ENCODE measurements at regions not wholly inside any gene's neighbourhood (a gene's known extent, or its start where the extent isn't known, plus 50 kb on each side); places are given as distances from the start of the nearest gene placed in this dataset.
A peak's percentile ranks its signal among the peaks of the same experiment; 100 is the strongest.
"Not testable (repeated sequence)": the region's sequence is repeated elsewhere in the genome, so short reads cannot be mapped to it uniquely, and the experiment has no call there.

DNA sequence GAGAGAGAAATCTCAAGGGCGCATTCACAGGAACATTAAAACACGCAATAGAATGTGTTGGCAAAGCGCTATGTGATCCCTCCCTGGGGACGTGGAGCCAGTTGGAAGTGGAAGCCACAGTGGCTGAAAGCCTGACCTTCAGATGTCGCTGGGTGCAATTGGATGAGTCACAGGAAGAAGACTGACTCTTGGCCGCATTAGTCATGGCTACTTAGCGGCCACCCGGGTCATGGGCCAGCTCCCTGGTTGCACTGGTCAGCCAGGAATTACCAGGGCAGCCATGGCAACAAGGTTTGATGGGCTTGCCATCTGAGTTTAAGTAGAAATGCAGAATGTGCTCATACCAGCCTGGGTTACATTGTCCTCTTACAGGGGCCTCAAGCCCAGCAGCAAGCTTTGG lies 231.2 kb upstream of the FRG2C start:
- DNase-seq (ENCODE audit: low spot score in 2 of 2); FAIRE-seq: not testable (repeated sequence)

DNA sequence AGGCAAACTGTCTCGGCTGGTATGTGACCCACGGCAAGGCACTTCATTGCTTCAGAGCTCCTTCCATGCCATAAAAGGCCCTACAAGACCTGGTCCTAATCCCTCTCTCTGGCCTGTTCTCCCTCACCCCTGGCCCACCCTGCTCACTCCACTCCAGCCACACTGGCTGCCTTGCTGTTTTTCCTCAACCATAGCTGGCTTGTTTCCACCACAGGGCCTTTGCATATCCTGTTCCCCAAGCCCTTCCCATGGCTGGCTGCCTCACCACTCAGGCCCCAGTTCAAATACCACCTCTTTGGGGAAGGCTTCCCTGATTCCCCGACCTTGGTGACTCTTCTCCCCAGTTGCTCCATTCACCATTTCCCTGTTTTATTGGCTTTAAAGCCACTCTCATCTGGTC lies 230.8 kb upstream of the FRG2C start:
- DNase-seq (ENCODE audit: low spot score in 2 of 2); FAIRE-seq: not testable (repeated sequence)

GRCh38 chr3:75434276-75434912 lies 229.7 kb upstream of the FRG2C start:
- not testable (repeated sequence) for FAIRE-seq; DNase-seq (ENCODE audit: low spot score in 2 of 2)

DNA sequence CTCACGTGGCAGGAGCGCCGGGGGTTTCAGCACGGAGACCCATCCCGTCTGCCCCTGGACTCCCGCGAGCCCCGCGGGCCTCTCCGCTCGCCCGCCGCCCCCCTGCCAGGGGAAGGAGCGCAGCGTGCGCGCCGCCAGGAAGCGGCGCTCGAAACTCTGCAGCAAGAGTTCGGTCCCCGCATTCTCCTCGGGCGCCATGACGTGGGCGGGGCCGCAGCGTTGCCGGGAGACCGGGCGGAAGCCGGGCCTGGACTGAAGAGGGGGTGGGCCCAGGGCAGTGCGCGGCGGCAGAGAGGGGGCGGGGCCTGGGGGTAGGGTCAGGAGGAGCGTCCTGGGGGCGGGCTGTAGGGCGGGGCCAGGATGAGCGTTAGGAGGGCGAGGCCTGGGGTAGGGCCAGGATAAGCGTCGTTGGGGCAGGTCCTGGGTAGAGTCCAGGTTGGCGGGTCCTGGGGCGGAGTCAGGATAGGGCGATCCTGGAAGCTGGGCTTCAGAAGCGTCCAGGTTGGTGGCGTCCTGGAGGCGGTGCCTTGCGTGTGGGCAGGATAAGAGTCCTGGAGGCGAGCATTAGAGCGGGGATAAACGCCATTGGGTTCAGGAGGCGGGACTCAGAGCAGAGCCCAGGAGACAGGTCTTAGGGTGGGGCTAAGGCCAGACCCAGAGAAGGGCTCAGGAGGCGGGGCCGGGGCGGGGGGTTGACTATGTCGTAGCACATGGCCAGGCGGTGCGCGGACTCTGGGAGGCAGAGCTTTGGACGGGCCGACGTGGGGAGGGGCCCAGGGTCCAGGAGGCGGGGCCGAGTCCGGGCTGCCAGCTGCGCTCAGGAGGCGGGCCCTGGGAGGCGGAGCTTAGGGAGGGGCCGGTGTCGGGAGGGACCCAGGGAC lies 229.0 kb upstream of the FRG2C start:
- FAIRE-seq, result not testable (repeated sequence)
- DNase-seq (ENCODE audit: low spot score in 2 of 2), result peak; percentile 89 to 90

GRCh38 chr3:75435794-75436400 lies 228.2 kb upstream of the FRG2C start:
- not testable (repeated sequence) for DNase-seq (ENCODE audit: low spot score in 2 of 2)

DNA sequence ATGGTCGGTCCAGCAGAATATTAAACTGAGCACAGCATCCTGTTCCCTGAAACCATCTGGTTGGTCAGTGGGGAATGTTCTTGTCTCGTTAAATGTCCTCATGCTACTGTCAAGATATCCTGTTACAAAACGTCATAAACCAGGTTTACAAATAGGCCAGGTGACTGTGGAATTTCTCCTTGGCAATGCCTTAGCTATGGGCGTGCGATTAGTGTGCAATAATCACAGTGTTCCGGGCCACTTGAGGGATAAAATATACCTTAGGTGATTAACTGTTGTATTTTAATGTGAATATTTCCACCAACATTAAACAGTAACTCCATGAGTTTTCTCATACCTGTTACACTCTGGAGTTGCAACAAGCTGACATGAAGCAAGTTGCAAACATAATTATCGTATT lies 223.1 kb upstream of the FRG2C start:
- FAIRE-seq; DNase-seq (ENCODE audit: low spot score in 2 of 2): not testable (repeated sequence)

More at GRCh38 chr3:75435794-75436400, 228.2 kb upstream of the FRG2C start:
- not testable (repeated sequence) for FAIRE-seq

DNA sequence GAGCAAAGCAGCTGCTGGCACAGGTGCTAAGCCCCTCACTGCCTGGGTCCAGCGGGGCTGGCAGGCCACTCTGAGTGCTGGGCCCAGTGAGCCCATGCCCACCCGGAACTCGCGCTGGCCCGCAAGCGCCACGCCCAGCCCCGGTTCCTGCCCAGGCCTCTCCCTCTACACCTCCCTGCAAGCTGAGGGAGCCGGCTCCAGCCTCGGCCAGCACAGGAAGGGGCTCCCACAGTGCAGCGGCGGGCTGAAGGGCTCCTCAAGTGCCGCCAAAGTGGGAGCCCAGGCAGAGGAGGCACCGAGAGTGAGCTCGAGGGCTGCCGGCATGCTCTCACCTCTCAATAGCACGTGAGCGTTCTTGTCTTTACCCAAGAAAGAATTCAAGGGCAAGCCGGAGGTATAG lies 219.5 kb upstream of the FRG2C start:
- not testable (repeated sequence) for FAIRE-seq; DNase-seq (ENCODE audit: low spot score in 2 of 2)

- DNase-seq (ENCODE audit: low spot score in 2 of 2); FAIRE-seq: not testable (repeated sequence)
Measured at GRCh38 chr3:75445234-75445633, 218.9 kb upstream of the FRG2C start.

DNA sequence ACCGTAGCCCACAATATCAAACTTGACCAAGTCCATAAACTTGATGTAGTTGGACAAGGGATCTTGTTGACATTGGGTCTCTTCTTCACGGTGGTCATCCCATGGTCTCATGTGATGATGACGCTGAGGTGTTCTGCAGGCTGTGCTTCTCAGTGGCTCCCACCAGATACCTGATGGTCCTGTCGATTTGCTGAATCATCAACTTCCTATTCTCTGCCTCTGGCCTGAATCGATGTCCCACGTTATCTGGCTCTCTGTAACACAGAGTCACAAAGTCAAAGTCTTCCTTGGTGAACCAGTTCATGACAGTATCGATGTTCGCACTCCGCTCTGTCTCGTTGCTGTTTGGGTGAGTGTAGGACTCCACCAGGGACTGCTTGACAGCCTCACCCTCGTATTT lies 217.2 kb upstream of the FRG2C start:
- not testable (repeated sequence) for FAIRE-seq

DNA sequence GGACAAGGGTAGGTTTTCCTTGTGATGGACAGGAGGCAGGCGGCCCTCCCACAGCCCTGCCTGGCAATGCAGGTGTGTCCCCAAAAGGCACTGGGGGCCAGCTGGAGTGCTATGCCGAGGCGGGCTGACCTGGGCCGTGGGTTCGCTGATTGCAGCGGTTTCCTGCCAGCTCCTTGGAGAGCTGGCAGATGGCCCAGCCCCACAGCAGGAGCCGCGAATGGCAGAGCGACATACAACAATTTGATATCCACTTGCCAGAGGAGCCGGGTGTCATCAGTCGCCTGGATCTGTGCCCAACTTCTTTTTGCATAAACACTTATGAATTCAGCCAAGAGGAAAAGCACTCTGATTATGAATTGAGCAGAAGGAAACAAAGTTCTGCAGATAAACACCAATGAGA lies 210.8 kb upstream of the FRG2C start:
- peak in 1 of 2 donors; percentile 29 for DNase-seq (ENCODE audit: low spot score in 2 of 2)

More for the DNA sequence above, 217.2 kb upstream of the FRG2C start:
- DNase-seq (ENCODE audit: low spot score in 2 of 2), result not testable (repeated sequence)

GRCh38 chr3:75453839-75454238 lies 210.3 kb upstream of the FRG2C start:
- FAIRE-seq; DNase-seq (ENCODE audit: low spot score in 2 of 2): not testable (repeated sequence)

More for the DNA sequence above, 210.8 kb upstream of the FRG2C start:
- not testable (repeated sequence) for FAIRE-seq

GRCh38 chr3:75474530-75474929 lies 189.6 kb upstream of the FRG2C start:
- not testable (repeated sequence) for FAIRE-seq; DNase-seq (ENCODE audit: low spot score in 2 of 2)

DNA sequence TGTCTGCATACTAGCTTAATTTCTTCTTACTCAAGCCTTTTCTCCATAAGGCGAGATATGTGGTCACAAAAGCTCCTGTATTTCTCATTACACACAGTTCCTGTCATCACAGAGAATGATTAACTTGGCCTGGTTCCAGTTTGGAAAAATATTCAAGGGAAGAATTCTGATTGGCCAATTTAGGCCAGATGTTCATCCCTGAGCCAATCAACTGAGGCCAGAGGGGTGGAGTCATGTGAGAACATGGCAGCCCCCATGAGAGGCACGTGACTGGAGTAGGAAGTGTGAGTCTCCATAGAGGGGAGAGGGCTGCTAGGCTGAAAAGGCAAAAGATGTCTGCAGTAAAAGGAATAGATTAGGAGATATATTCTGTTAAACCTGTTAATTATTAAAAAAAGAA lies 167.5 kb upstream of the FRG2C start:
- not testable (repeated sequence) for DNase-seq (ENCODE audit: low spot score in 2 of 2); FAIRE-seq

GRCh38 chr3:75500357-75500756 lies 163.8 kb upstream of the FRG2C start:
- DNase-seq (ENCODE audit: low spot score in 2 of 2); FAIRE-seq: not testable (repeated sequence)

DNA sequence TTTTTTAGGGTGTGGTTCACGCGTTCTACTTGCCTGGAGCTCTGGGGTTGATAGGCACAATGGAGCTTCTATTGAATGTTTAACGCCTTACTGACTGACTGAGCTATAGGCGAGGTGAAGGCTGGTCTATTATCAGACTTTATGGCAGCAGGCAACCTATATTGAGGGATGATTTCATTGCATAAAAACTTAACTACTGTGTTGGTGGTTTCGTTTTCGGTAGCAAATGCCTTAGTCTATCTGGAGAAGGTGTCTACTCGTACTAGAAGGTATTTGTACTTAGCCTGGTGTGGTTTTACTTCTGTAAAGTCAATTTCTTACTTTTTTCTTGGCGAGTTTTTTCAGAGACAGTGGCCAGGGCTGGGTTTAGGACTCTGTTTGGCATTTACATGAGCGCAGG lies 162.0 kb upstream of the FRG2C start:
- FAIRE-seq; DNase-seq (ENCODE audit: low spot score in 2 of 2): not testable (repeated sequence)

GRCh38 chr3:75502769-75503756 lies 161.1 kb upstream of the FRG2C start:
- not testable (repeated sequence) for DNase-seq (ENCODE audit: low spot score in 2 of 2); FAIRE-seq

- FAIRE-seq, result no peak
- DNase-seq (ENCODE audit: low spot score in 2 of 2), result no peak
Measured at GRCh38 chr3:75506603-75507002, 157.5 kb upstream of the FRG2C start.

DNA sequence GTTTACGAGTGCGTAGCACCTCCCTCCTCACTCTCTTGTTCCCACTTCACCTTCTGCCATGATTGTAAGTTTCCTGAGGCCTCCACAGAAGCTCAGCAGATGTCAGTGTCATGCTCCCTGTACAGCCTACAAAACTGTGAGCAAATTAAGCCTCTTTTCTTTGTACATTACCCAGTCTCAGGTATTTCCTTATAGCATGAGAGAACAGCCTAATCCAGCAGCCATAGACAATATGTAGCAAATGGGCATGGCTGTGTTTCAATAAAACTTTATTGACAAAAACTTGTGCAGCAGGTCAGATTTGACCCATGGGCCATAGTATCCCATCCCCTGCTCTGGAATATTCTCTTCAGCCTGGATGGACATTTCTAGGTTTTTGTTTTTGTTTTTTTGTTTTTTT lies 156.2 kb upstream of the FRG2C start:
- not testable (repeated sequence) for FAIRE-seq; DNase-seq (ENCODE audit: low spot score in 2 of 2)

DNA sequence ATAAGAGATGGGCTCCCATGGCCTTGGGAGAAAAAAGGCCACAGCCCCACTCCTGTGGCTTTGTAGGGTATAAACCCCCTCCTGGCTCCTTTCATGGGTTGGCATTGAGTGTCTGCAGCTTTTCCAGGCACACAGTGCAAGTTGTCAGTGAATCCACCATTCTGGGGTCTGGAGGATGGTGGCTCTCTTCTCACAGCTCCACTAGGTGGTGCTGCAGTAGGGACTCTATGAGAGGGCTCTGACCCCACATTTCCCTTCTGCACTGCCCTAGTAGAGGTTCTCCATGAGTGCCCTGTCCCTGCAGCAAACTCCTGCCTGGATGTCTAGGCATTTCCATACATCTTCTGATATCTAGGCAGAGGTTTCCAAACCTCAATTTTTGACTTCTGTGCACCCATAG lies 136.5 kb upstream of the FRG2C start:
- DNase-seq (ENCODE audit: low spot score in 2 of 2); FAIRE-seq: not testable (repeated sequence)

All from frontal cortex (tissue), 3 donors.